ENCODE measurements at regions not wholly inside any gene's neighbourhood (a gene's known extent, or its start where the extent isn't known, plus 50 kb on each side); places are given as distances from the start of the nearest gene placed in this dataset.
"Not testable (repeated sequence)": the region's sequence is repeated elsewhere in the genome, so short reads cannot be mapped to it uniquely, and the experiment has no call there.

GRCh38 chr9:82475584-82476301, 487.2 kb downstream of the SPATA31D1 start:
- no peak for DNase-seq (ENCODE audit: low spot score)
- TF ChIP-seq CTCF (IDR thresholded peaks at IDR 0.05; ENCODE audit: extremely low read depth, missing control alignments), result no peak

GRCh38 chr9:82480921-82481320, 492.3 kb downstream of the SPATA31D1 start:
- no peak for DNase-seq (ENCODE audit: low spot score)

DNA sequence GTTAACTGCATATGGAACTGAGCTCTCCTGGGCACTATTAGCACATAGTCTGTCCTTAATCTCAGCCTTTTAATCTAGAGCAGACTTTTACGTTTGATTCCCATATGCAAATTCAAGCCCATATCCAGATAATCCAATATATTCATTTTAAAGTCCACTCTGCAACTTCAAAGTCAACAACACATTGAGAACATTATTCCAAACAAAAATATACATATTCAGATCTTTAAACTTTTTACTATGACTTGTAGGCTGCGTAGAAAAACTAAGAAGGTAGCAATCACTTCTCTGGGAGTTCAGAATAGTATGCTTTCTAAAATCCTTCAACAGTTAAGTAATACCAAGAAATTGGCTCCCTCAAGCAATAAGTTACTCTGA, 499.4 kb downstream of the SPATA31D1 start:
- TF ChIP-seq CTCF (IDR thresholded peaks at IDR 0.05; ENCODE audit: extremely low read depth, missing control alignments), result no peak
- no peak for DNase-seq (ENCODE audit: low spot score)

More at GRCh38 chr9:82480921-82481320, 492.3 kb downstream of the SPATA31D1 start:
- no peak for TF ChIP-seq CTCF (IDR thresholded peaks at IDR 0.05; ENCODE audit: extremely low read depth, missing control alignments)

GRCh38 chr9:82488313-82489200, 500.0 kb downstream of the SPATA31D1 start:
- no peak for DNase-seq (ENCODE audit: low spot score)
- no peak for TF ChIP-seq CTCF (IDR thresholded peaks at IDR 0.05; ENCODE audit: extremely low read depth, missing control alignments)

- no peak for DNase-seq (ENCODE audit: low spot score)
- TF ChIP-seq CTCF (IDR thresholded peaks at IDR 0.05; ENCODE audit: extremely low read depth, missing control alignments), result no peak
Measured at GRCh38 chr9:82489201-82489821, 500.7 kb downstream of the SPATA31D1 start.

DNA sequence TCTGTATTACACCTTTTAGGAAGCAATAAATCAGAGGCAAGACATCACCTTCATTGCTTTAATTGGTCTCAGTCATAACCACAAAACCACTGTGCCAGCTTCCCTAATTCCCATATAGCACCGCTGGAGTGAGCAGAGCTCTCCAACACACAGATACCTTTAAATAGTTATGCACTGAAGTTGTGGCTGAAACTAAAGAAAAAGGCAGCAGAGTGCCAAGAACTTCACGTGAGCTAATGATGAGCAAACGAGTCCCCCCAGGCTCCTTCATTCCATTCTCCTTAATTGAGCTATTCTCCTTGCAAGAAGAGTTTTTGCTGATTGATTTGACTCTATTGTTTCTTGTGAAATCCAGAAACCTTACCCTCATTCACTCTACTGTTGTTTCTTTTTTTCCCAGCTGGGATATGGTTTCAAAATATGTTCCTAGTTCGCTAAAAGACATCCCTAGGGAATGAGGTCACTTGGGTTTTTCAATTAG, 501.5 kb downstream of the SPATA31D1 start:
- TF ChIP-seq CTCF (IDR thresholded peaks at IDR 0.05; ENCODE audit: extremely low read depth, missing control alignments), result no peak
- DNase-seq (ENCODE audit: low spot score), result no peak

DNA sequence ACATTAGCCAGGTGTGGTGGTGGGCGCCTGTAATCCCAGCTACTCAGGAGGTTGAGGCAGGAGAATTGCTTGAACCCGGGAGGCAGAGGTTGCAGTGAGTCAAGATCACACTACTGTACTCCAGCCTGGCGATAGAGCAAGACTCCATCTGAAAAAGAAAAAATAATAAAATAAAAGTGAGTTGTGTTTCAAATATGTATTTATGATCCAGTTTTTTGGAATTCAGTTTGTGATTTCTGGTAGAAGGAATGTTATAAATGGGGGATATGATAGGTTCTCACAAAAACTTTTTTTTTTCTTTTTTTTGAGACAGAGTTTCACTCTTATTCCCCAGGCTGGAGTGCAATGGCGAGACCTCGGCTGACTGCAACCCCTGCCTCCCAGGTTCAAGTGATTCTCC, 502.2 kb downstream of the SPATA31D1 start:
- not testable (repeated sequence) for DNase-seq (ENCODE audit: low spot score)

Data from GM20000 (cell line).